Nephron (organoid): ENCODE measurements at regions not wholly inside any gene's neighbourhood (a gene's known extent, or its start where the extent isn't known, plus 50 kb on each side); places are given as distances from the start of the nearest gene placed in this dataset.

ENCODE experiments used
- H3K27ac Mint-ChIP-seq, 3 experiments: 2 replicates each; pipeline ENCODE4 v1.8.0; 2020; ENCODE audit warnings: mixed read lengths in 3 of 3, mild to moderate bottlenecking in 2 of 3, moderate library complexity in 1 of 3
- H3K27me3 Mint-ChIP-seq: 2 replicates; pipeline ENCODE4 v1.8.0; 2021; ENCODE audit warnings: low read depth, mild to moderate bottlenecking, moderate library complexity, mixed read lengths
- H3K36me3 Mint-ChIP-seq: 2 replicates; pipeline ENCODE4 v1.8.0; 2020; ENCODE audit warnings: low read depth, mixed read lengths
- H3K4me1 Mint-ChIP-seq: 2 replicates; pipeline ENCODE4 v1.8.0; 2020; ENCODE audit warnings: mixed read lengths
- H3K4me3 Mint-ChIP-seq, 3 experiments: 2 replicates each; pipeline ENCODE4 v1.8.0; 2020; ENCODE audit warnings: mild to moderate bottlenecking in 3 of 3, mixed read lengths in 3 of 3, moderate library complexity in 2 of 3
- H3K9me3 Mint-ChIP-seq: 2 replicates; pipeline ENCODE4 v1.8.0; 2020; ENCODE audit warnings: mixed read lengths
- CTCF ChIP-seq, 3 experiments: fragments of 200-600 bp; sonication (generic); IDR thresholded peaks; one replicate each; pipeline ENCODE4 v1.5.0; 2021; ENCODE audit warnings: antibody characterized with exemption in 3 of 3; ENCODE audit not compliant: unreplicated experiment in 3 of 3

GRCh38 chr15:95655089-95655607 is 675.4 kb upstream of the NR2F2 start:
- no peak for TF ChIP-seq CTCF (IDR thresholded peaks at IDR 0.05; ENCODE audit: unreplicated experiment in 3 of 3)
- H3K4me1 Mint-ChIP-seq = peaks cover 9% of the 10 kb centered on the region

GRCh38 chr15:95656595-95656994 is 673.9 kb upstream of the NR2F2 start:
- Mint-ChIP-seq H3K27ac (no peak overlapping the region), H3K9me3 (peaks cover 8% of the 10 kb centered on the region), H3K27me3 (no peaks in the 10 kb centered on the region), H3K4me1 (peaks cover 9% of the 10 kb centered on the region), H3K36me3 (no peaks in the 10 kb centered on the region), H3K4me3 (no peak overlapping the region)
- no peak for TF ChIP-seq CTCF (IDR thresholded peaks at IDR 0.05; ENCODE audit: unreplicated experiment in 3 of 3)

More at GRCh38 chr15:95655089-95655607, 675.4 kb upstream of the NR2F2 start:
- peak overlapping the region in 2 of 3 experiments; percentile 34 to 36 for H3K27ac Mint-ChIP-seq
- H3K4me3 Mint-ChIP-seq = no peak overlapping the region
- H3K9me3 Mint-ChIP-seq = peaks cover 8% of the 10 kb centered on the region
- no peaks in the 10 kb centered on the region for H3K36me3 Mint-ChIP-seq
- no peaks in the 10 kb centered on the region for H3K27me3 Mint-ChIP-seq

- H3K4me1 Mint-ChIP-seq = peaks cover 21% of the 10 kb centered on the region
- TF ChIP-seq CTCF (IDR thresholded peaks at IDR 0.05; ENCODE audit: unreplicated experiment in 3 of 3) = no peak
- no peaks in the 10 kb centered on the region for H3K36me3 Mint-ChIP-seq
- no peak overlapping the region for H3K27ac Mint-ChIP-seq
- H3K9me3 Mint-ChIP-seq = peaks cover 8% of the 10 kb centered on the region
- no peaks in the 10 kb centered on the region for H3K27me3 Mint-ChIP-seq
- H3K4me3 Mint-ChIP-seq = no peak overlapping the region
Measured at GRCh38 chr15:95658799-95659198, 671.7 kb upstream of the NR2F2 start.

- H3K4me1 Mint-ChIP-seq = peaks cover 29% of the 10 kb centered on the region
- TF ChIP-seq CTCF (IDR thresholded peaks at IDR 0.05; ENCODE audit: unreplicated experiment in 3 of 3) = no peak
- H3K4me3 Mint-ChIP-seq = no peak overlapping the region
- H3K27ac Mint-ChIP-seq = peak overlapping the region in 2 of 3 experiments; percentile 17 to 67
- peaks cover 8% of the 10 kb centered on the region for H3K9me3 Mint-ChIP-seq
- no peaks in the 10 kb centered on the region for H3K36me3 Mint-ChIP-seq
- no peaks in the 10 kb centered on the region for H3K27me3 Mint-ChIP-seq
Measured at GRCh38 chr15:95659656-95660055, 670.8 kb upstream of the NR2F2 start.

- H3K27ac Mint-ChIP-seq = peak overlapping the region; percentile 4 to 69 (median 34)
- H3K9me3 Mint-ChIP-seq = peaks cover 5% of the 10 kb centered on the region
- no peak for TF ChIP-seq CTCF (IDR thresholded peaks at IDR 0.05; ENCODE audit: unreplicated experiment in 3 of 3)
- H3K4me3 Mint-ChIP-seq = no peak overlapping the region
- H3K27me3 Mint-ChIP-seq = no peaks in the 10 kb centered on the region
- H3K4me1 Mint-ChIP-seq = peaks cover 45% of the 10 kb centered on the region
- H3K36me3 Mint-ChIP-seq = no peaks in the 10 kb centered on the region
Measured at GRCh38 chr15:95662638-95663037, 667.9 kb upstream of the NR2F2 start.
